T follicular helper cell (primary cell): ENCODE measurements at regions not wholly inside any gene's neighbourhood (a gene's known extent, or its start where the extent isn't known, plus 50 kb on each side); places are given as distances from the start of the nearest gene placed in this dataset.
"Not testable (repeated sequence)": the region's sequence is repeated elsewhere in the genome, so short reads cannot be mapped to it uniquely, and the experiment has no call there.

ENCODE experiments used
- DNase-seq: peaks from one replicate; pipeline ENCODE4 v3.0.0-alpha.2; 2020; ENCODE audit warnings: low read depth

DNA sequence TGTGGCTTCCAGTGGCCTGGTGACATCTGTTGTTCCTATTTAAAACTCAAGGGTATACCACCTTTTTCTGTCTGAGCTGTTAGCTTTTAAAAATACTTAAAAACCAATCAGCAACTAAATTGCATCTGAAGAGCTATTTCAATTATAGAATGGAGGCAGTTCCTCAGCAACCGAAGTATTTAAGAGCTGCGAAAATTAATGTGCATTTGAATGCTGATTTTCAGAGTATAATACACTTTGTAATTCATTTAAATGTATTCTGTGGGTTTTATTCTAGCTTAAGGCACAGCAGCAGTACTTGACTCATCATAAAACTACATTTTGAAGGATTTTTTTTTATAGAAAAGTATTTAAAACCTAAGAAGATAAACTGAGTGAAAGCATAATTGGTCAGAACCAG, 404.9 kb upstream of the PRKCQ start:
- no peak for DNase-seq

DNA sequence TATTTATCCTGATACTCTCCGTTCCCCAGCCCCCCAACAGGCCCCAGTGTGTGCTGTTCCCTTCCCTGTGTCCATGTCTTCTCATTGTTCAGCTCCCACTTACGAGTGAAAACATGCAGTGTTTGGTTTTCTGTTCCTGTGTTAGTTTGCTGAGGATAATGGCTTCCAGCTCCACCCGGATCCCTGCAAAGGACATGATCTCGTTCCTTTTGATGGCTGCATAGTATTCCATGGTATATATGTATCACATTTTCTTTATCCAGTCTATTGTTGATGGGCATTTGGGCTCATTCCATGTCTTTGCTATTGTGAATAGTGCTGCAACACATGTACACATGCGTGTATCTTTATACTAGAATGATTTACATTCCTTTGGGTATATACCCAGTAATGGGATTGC, 403.9 kb upstream of the PRKCQ start:
- DNase-seq, result not testable (repeated sequence)

DNA sequence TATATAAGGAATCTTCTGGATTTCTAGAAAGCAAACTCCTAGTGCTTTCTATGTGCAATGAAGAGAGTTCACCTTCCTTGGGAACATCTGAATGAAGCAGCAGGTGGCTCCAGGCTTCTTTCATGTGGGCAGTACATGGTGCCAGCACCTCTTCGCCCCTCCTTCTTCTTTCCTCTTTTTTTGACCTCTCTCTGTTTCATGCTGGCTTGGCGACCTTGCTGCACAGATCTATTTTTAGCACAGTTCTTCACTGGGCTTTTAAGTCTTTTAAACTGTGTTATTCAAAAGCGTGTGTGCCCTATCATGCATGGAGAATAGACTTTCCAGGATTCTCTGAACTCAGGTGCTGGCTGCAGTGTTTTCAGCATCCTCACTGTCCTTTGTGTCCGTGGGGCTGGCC, 400.3 kb upstream of the PRKCQ start:
- no peak for DNase-seq

DNA sequence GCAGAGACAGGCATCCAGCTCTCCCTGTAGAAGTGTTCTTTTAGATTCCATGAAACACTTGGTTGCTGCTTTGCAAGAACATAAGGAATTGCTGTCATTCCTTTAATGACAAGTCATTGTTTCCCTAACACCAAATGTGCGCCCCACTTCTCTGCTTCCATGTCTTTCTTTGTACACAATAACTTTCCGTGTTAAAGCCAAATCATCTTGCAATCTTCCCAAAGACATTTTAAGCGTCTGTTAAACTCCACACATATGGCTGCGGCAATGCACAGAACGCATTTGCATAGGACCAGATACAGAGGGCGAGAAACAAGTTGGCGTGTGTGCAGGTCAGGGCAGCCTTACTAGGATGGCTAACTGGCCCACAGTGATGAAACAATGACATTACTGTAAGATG, 399.3 kb upstream of the PRKCQ start:
- no peak for DNase-seq

DNA sequence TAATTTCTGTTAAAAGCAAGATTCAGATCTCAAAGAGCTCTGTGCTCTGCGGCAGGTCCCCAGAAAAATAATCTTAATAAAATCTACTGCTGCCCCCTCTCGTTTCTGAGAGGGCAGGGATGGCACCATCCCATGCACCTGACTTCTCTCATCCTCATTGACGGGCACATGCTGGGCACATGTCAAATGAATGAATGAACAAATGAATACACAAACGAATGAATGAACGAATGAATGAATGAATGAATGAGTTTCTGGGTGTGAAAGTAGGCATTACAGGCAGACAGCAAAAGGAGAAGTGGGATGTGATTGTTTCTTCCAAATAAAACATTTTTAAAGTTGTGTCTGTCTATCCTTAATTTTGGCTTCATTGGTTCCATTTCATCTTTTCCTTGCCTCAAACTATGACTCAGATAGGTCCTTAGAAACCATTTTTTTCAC, 398.1 kb upstream of the PRKCQ start:
- no peak for DNase-seq

DNA sequence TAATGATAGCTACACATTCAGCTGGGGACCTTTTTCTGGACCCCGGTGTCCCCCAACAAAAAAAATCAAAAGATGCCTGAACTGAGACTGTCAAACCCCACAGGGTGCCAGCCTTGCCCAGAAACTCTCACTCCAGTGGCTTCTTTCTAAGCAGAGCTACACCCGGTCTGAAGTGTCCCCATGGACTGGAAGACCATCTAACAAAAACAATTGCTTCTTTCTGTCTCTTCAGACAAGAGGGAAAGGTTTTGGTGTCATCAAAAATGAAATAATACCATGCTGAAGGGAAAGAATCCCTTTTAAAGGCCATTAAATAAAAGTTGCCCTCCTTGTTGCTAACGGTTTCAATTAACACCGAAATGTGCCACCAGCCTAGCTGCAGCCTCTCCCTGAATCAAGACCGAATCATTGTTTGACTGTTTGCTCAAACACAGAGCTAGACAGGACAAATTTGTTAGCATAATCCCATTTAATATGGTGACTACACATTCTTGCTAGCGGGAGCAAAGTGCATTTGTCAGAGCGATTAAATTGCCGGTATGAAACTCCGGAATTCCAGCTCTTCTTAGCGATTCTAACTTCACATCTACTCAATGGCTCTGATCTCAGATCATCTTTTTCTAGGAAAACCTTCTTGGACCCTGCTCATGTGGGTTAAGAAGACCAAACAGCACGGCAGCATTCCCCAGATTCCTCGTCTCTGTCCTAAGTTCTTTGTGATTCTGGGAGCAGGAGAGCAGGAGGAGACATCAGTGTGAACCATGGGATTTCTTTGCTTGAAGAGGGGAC, 397.5 kb upstream of the PRKCQ start:
- DNase-seq, result no peak

DNA sequence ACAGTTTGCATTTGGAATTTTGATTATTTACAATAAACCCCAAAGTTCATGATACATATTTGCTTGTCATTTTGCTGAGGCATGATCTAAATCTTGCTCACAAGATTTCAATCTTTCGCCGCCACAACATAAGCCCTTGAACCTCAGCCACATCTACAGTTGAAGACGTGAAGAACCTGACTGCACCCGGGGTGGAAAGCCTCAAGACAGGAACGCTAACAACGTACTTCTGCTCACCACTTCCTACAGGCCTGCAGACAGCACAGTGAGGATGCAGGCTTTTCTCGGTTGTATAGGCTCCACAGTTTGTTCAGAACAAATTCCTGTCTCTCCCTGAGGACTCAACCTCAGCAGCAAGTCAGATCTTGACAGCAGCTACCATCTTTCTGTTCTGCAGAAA, 393.8 kb upstream of the PRKCQ start:
- DNase-seq, result no peak

DNA sequence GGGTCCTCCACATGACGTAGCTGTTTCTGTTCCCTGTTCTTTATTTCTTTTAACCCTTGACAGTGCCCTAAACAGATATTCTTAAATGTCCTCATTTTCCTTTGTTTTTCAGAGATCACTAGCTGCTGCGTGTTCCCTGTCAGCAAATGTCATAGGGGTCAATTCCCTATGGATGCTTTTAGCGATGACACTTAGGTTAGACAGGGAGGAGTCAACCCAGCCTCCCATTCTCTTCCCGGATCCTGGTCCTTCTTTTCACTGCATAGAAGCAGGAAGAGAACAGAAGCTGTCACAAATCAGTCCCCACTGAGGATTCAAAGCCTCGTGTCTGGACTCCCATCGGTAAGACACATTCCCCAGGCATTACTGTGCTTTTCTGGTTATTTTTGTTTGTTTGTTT, 392.1 kb upstream of the PRKCQ start:
- no peak for DNase-seq

DNA sequence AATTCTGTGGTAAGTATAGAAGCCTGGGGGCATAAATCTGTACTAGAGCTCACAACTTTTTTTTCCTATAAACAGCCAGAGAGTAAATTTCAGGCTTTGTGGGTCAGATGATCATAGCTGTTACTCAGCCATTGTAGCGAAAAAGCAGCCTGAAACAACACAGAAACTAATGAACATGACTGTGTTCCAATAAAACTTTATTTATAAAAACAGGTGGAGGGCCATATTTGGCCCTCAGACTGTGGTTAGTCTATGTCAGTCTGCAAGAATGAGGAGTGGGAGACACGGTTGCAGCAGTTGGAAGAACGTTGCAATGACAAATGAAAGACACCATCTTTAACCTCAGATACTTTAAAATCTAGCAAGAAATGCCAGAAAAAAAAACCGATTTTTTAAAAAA, 389.6 kb upstream of the PRKCQ start:
- DNase-seq, result no peak

DNA sequence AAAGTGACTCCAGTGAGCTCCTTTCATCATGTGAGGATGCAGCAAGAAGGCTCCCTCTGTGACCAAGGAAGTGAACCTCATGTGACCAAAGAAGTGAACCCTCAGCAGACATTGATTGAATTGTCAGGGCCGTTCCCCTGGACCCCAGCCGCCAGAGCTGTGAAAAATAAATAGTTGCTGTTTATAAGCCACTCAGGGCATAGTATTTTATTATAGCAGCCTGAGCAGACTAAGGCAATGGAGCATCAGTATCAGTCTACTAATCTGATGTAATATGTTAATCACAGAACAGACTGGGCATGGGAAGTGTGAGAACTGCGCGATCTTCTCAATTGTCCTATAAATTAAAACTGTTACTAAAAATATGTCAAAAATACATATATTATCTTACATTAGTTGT, 384.5 kb upstream of the PRKCQ start:
- DNase-seq, result no peak

DNA sequence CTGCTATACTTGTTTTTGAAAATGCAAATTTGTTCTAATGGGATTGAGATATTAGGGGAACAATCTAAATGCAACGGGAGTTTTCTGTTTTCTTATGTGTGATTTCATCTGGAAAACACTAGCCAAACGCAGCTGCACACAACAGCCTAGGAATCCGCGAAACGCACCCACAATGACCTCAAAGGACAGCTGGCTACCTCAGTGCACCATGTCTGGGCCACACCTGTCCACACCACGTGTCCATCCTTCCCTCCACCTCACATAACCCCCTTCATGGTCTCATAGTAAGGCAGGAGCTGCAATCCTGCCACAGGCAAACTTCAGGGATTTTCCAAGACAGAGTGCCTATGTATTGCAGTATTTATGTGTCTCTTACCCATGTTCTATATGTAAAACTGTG, 382.5 kb upstream of the PRKCQ start:
- no peak for DNase-seq

DNA sequence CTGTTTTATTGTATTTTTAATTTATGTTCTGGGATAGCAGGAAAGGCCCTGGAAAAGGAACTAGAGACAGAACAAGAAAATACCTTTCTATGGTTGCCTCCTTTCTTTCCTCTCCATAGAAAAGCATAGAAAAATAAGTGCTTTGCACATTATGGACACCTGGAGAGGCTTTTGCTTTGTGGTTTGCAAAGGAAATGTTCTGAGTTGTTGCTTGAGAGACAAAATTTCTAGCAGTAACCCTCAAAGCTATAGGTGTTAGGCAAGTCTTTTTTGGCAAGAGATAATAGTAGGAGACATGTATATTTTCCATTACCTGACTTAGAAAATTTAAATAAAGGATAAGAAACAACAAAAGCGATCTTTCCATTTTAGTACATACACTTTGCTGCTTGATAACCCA, 378.6 kb upstream of the PRKCQ start:
- no peak for DNase-seq

DNA sequence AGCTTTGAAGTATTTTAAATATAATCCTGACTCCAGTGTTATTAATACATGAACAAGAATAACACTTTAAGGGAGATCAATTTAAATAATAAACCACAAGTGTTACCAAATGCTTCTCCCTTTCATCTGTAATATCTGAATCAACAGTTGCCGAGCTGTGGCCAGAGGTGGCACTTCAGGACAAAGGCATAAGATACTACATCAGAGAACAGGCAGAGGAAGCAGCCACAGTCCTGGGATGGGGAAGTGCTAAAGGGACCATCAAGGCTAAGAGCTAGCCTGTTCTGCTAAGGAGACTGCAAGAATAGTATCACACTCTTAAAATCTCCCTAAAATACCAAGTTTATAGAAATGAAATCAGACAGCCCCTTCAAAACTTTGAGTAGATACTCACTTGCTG, 378.2 kb upstream of the PRKCQ start:
- DNase-seq, result no peak

DNA sequence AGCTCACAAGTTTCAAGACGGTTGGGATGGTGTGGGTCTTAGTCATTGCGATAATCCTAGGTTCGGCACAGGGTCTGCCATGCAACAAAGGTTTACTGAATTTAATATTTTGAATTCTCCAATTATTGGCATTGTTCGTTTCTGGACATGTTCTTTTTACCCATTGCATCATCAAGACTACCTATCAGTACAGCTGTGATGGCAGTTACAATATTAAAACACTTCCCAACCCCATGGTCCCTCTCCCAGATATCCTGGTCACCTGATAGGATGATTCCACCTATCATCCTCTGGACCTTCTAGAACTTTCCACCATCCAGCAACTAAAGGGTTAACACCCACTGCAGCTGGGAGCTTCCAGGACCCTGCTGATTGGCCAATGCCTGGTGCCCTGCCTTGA, 377.8 kb upstream of the PRKCQ start:
- DNase-seq, result no peak

DNA sequence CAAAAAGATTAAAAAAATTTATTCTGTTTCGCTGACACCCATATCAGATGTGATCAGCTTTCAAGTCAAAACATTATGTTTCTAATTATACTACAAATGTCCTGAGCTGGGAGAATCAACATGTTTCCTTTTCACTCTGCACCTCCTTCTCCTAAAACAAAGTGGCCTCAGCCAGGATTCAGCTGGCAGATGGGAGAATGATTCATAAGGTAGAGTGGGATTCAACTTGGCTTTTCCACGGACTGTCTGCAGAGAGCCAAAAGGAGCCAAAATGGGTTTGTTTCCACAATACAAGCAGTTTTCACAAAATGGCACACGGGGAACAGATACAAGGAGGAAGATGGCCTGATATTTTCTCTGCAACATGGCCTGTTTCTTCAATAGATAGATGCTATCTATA, 376.5 kb upstream of the PRKCQ start:
- DNase-seq, result no peak

DNA sequence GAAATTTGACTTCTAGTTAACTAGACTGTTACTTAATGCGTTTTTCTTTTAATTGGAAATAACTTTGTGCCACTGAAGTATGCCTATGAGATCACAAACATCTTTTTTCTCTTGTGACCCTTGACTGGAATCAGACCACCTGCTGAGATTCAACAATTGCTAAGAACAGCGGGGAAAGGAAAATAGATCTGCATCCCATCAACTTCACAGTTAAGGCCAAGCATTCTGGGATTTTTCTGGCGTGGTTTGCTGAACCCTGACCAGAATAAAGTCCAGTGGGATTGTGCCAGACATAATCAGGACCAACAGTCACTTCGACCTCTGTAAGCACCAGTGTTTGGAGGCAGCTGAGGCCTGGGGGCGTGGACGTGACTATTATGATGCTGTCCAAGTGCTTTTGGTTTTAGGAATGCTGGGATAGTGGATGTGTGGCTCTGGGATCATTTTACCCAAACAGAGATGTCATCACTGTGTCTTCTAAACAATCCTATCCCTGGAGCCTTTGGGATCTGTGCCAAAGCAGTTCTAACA, 373.3 kb upstream of the PRKCQ start:
- DNase-seq, result no peak

DNA sequence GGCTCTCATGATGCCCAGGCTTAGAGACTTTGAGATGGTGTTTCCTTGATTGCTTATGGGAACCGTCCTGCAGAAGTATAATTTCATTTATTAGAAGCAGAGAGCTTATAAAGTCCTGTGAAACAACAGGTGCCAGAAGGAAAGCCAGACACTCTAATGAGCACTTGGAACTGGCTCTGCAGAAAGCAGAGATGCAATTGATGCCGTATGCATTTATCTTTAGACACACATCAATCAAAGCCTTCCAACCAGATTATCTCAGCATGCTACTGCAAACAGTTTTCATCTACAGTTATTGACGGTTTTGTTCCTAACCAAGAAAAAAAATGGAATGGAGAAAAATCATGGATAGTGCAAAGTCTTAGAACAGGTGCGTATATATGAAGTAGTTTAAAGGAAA, 371.7 kb upstream of the PRKCQ start:
- no peak for DNase-seq

DNA sequence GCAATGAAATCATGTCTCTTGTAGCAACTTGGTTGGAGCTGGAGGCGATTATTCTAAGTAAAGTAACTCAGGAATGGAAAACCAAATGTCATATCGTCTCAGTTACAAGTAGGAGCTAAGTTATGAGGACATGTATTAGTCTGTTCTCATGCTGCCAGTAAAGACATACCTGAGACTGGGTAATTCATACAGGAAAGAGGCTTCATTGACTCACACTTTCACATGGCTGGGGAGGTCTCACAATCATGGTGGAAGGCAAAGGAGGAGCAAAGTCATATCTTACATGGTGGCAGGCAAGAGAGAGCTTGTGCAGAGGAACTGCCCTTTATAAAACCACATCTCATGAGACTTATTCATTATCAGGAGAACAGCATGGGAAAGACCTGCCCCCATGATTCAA, 370.1 kb upstream of the PRKCQ start:
- no peak for DNase-seq

DNA sequence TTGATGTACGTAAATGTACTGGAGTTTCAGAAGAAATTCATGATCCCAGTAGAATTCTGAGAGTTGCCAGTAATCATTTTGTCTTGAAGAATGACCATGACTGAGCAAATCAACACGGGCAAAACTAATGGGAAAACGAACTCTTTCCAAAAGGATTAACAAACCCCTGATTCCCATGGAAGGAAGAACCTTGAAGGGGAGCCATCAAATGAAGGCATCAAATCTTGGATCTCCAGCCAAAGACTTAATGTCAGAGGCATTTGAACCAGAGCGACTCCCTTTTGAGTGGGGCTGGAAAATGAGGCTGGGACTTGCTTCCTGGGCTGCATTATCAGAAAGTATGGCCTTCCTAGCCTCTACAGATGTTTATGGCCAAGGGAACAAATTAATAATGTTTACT, 364.4 kb upstream of the PRKCQ start:
- no peak for DNase-seq

DNA sequence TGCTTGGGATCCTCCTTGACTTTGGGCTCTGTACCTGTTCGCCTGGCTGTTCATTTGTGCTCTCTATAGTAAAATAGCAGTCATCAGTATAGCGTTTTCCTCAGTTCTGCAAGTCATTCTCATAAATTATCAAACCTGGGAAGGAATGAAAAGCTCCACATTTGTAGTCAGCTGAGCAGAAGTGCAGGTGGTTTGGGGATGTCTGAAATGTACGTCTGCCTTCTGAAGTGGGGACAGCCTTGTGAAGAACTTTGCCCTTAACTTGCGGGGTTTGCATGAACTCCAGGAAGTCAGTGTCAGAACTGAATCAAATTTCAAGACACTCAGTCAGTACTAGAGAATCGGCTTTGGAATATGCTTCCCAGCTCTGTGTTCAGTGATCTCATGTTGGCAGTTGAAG, 358.3 kb upstream of the PRKCQ start:
- DNase-seq, result no peak

DNA sequence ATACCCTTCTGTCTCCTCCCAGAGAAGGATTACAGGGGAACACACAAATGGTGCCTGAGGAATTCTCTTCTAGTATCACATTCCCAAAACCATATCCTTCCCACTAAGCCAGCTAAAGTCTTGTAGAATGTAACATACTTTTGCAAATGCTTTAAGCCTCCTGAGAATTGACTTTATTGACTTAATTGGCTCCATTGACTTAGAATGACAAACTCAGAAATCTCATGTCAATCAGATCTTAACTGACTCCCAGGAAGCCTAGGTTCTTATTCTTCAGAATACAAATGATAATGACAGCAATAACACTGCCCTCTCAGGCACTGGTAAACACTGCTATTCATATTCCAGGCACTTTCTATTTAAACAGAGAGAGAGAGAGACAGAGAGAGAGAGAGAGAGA, 356.9 kb upstream of the PRKCQ start:
- no peak for DNase-seq

DNA sequence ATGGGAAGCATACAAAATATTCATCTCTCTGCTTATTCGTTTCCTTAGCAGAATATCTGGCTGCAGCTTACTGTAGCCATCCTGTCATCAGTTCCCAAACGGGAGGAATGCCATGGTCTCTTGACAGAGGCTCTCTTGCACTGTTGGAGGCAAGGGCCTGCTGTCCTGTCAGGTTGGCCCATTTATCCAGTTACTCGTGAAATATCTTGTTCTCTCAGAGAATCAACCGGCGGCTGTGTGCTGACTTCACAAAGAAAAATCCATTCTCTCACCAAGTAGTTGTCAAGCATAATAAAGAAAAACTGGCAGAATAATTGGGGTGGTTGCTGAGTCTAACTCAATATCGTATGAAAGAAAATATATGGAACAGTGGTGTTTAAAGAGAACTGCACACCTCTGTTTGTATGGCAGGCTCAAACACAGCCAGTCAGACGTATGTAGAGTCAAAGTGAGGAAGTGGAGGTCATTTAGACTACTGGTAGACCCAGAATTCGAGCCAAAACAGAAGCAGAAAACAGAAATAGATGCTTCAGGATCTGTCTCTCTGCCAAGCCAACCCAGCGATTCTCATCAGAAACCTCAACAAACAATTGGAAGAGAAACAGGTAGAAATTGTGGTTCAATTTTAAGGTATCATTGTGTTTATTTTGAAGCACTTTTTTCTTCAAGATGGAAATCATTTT, 349.2 kb upstream of the PRKCQ start:
- no peak for DNase-seq

DNA sequence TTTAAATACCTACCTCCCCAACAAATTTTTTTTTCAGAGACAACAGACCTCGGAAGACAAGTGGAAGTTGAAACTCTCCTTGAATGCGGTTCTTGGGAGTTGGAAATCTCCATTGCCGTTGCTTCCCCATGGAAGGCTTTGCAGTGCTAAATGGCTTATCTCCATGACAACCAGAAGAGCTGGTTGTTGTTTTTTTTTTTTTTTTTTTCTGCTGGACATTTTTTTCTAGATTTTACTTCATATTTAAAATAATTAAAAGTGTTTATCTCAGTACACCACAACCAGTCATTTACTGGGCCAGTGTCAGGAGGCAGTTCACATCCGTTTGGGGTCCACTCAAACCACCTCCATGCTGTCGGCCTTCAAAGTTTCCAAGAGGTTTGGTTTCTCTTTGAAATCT, 348.5 kb upstream of the PRKCQ start:
- no peak for DNase-seq

DNA sequence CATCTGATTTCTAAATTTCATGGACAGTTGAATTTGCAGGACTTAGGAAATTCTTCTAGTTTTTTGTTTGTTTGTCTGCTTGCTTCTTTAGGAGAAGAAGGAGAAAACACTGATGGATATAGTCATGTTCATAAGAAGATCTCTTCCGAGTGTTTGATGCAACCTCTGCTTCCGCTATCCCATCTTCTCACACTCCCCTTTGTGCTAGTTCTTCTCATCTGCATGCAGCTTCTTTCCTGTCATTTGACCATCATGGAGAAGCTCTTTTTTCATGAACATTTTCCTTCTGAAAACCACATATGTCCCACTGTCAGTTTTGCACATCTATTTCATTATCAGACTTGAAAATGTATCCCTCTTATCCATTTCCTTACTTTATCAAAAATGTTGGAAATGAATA, 346.9 kb upstream of the PRKCQ start:
- DNase-seq, result no peak
